ENCODE measurements at regions not wholly inside any gene's neighbourhood (a gene's known extent, or its start where the extent isn't known, plus 50 kb on each side); places are given as distances from the start of the nearest gene placed in this dataset.

DNA sequence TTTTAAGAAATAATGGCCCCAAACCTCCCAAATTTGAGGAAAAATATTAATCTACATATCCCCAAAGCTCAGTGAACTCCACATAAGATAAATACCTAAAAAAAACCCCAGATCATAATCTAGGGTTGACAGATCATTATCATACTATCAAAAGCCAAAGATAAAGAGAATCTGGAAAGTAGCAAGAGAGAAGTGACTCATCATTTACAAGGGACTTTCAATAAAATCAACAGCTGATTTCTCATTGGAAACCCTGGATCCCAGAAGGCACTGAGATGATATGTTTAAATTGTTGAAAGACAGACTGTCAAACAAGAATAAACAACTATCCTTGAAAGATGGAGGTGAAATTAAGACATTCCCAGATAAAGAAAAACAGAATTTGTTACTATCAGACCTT, 199.3 kb downstream of the KCNRG start:
- BruUV-seq (replicated peaks): no TSS peak
- DNase-seq (ENCODE audit: unreplicated experiment): no peak
- no peak overlapping the region for H3K27ac Mint-ChIP-seq (ENCODE audit: low read depth, unreplicated experiment)
- peaks cover 11% of the 10 kb centered on the region for H3K4me1 Mint-ChIP-seq (ENCODE audit: insufficient read depth, unreplicated experiment)
- H3K4me3 Mint-ChIP-seq (ENCODE audit: unreplicated experiment): no peak overlapping the region
- H3K9me3 Mint-ChIP-seq (ENCODE audit: unreplicated experiment): peaks cover 15% of the 10 kb centered on the region
- no peaks in the 10 kb centered on the region for H3K36me3 Mint-ChIP-seq (ENCODE audit: insufficient read depth, unreplicated experiment)
- ChIA-PET CTCF (interaction anchor here (0.6 kb wide), 1 partner anchor 163 kb away, joined by 3 read pairs; no protein-coding TSS in a partner anchor), POLR2A (interaction anchor here (0.9 kb wide), 1 partner anchor 8 kb away, joined by 4 read pairs; no protein-coding TSS in a partner anchor)
- no peaks in the 10 kb centered on the region for H3K27me3 Mint-ChIP-seq (ENCODE audit: insufficient read depth, unreplicated experiment)
- intact Hi-C loops (cut with micrococcal nuclease): no loop called here
- TF ChIP-seq, protein P1, sequence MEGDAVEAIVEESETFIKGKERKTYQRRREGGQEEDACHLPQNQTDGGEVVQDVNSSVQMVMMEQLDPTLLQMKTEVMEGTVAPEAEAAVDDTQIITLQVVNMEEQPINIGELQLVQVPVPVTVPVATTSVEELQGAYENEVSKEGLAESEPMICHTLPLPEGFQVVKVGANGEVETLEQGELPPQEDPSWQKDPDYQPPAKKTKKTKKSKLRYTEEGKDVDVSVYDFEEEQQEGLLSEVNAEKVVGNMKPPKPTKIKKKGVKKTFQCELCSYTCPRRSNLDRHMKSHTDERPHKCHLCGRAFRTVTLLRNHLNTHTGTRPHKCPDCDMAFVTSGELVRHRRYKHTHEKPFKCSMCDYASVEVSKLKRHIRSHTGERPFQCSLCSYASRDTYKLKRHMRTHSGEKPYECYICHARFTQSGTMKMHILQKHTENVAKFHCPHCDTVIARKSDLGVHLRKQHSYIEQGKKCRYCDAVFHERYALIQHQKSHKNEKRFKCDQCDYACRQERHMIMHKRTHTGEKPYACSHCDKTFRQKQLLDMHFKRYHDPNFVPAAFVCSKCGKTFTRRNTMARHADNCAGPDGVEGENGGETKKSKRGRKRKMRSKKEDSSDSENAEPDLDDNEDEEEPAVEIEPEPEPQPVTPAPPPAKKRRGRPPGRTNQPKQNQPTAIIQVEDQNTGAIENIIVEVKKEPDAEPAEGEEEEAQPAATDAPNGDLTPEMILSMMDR (IDR thresholded peaks at IDR 0.05; ENCODE audit: unreplicated experiment): no peak

DNA sequence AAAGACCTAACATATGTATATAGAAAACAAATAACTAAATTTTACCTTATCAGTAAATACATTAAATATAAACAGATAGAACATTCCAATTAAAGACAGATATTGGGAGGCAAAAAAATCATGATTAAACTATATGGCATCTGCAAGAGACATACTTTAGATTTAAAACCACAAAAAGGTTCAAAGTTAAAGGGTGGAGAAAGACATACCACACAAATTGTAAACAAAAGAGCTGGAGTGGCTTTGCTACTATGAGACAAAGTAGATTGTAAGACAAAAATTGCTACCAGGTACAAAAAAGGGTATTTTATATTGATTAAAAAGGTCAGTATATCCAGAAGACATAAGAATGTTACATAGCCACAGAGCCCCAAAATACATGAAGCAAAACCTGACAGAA, 200.2 kb downstream of the KCNRG start:
- intact Hi-C loops (cut with micrococcal nuclease): no loop called here
- Mint-ChIP-seq H3K4me3 (ENCODE audit: unreplicated experiment) (no peak overlapping the region), H3K36me3 (ENCODE audit: insufficient read depth, unreplicated experiment) (no peaks in the 10 kb centered on the region), H3K9me3 (ENCODE audit: unreplicated experiment) (peaks cover 15% of the 10 kb centered on the region), H3K27ac (ENCODE audit: low read depth, unreplicated experiment) (no peak overlapping the region), H3K4me1 (ENCODE audit: insufficient read depth, unreplicated experiment) (peaks cover 11% of the 10 kb centered on the region), H3K27me3 (ENCODE audit: insufficient read depth, unreplicated experiment) (no peaks in the 10 kb centered on the region)
- ChIA-PET POLR2A (interaction anchor here (1.0 kb wide), 1 partner anchor 90 kb away, joined by 4 read pairs; no protein-coding TSS in a partner anchor), CTCF (no interaction called here)
- TF ChIP-seq, protein P1 (IDR thresholded peaks at IDR 0.05; ENCODE audit: unreplicated experiment): no peak
- DNase-seq (ENCODE audit: unreplicated experiment): no peak
- no TSS peak for BruUV-seq (replicated peaks)

DNA sequence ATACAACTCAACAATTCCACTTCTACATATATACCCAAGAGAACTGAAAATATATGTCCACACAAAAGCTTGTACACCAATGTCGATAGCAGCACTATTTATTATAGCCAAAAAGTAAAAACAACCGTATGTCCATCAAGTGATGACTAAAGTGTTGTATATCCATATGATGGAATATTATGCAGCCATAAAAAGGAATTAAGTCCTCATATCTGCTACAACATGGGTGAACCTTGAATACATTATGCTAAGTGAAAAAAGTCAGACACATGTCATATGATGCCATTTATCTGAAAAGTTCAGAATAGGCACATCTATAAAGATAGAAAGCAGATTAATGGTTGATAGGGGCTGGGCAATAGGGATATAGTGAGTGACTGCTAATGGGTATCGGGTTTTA, 204.5 kb downstream of the KCNRG start:
- H3K4me1 Mint-ChIP-seq (ENCODE audit: insufficient read depth, unreplicated experiment): peaks cover 36% of the 10 kb centered on the region
- no peaks in the 10 kb centered on the region for H3K27me3 Mint-ChIP-seq (ENCODE audit: insufficient read depth, unreplicated experiment)
- ChIA-PET POLR2A (interaction anchor here (2.0 kb wide), 1 partner anchor 12 kb away, joined by 5 read pairs; no protein-coding TSS in a partner anchor), CTCF (no interaction called here)
- no peak overlapping the region for H3K27ac Mint-ChIP-seq (ENCODE audit: low read depth, unreplicated experiment)
- BruUV-seq (replicated peaks): no TSS peak
- intact Hi-C loops (cut with micrococcal nuclease): loop anchor here (5.0 kb wide), 1 partner anchor 137 kb away; no protein-coding TSS in a partner anchor
- H3K4me3 Mint-ChIP-seq (ENCODE audit: unreplicated experiment): no peak overlapping the region
- DNase-seq (ENCODE audit: unreplicated experiment): no peak
- peaks cover 6% of the 10 kb centered on the region for H3K36me3 Mint-ChIP-seq (ENCODE audit: insufficient read depth, unreplicated experiment)
- H3K9me3 Mint-ChIP-seq (ENCODE audit: unreplicated experiment): no peaks in the 10 kb centered on the region
- TF ChIP-seq, protein P1 (IDR thresholded peaks at IDR 0.05; ENCODE audit: unreplicated experiment): no peak

DNA sequence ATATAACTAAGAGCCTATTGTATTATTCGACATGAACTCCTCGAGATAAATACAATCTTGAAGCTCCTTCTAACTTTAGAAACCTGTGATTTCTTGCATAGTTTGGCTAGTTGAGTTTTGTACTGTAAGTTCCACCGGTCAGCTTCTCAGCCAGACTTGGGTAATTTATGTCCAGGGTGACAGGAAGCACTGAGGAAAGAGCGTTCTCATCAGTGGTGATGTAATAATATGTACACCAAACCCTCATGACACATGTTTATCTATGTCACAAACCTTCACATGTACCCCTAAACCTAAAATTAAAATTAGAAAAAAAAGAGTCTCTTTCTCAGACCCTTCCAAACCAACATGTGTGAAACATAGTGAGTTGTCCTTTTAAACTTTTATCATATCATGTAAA, 205.7 kb downstream of the KCNRG start:
- peak; percentile 30 for DNase-seq (ENCODE audit: unreplicated experiment)
- POLR2A ChIA-PET: interaction anchor here (1.3 to 4.7 kb wide), 2 partner anchors 10 to 144 kb away, joined by 5 to 18 read pairs; no protein-coding TSS in a partner anchor
- intact Hi-C loops (cut with micrococcal nuclease): loop anchor here (5.0 kb wide), 1 partner anchor 139 kb away; no protein-coding TSS in a partner anchor
- Mint-ChIP-seq H3K27me3 (ENCODE audit: insufficient read depth, unreplicated experiment) (no peaks in the 10 kb centered on the region), H3K27ac (ENCODE audit: low read depth, unreplicated experiment) (peak overlapping the region; percentile 98), H3K4me3 (ENCODE audit: unreplicated experiment) (no peak overlapping the region), H3K4me1 (ENCODE audit: insufficient read depth, unreplicated experiment) (peaks cover 40% of the 10 kb centered on the region), H3K9me3 (ENCODE audit: unreplicated experiment) (no peaks in the 10 kb centered on the region), H3K36me3 (ENCODE audit: insufficient read depth, unreplicated experiment) (peaks cover 6% of the 10 kb centered on the region)
- no TSS peak for BruUV-seq (replicated peaks)
- CTCF ChIA-PET: no interaction called here
- TF ChIP-seq, protein P1 (IDR thresholded peaks at IDR 0.05; ENCODE audit: unreplicated experiment): no peak
